GM19023 (cell line): ENCODE measurements at regions not wholly inside any gene's neighbourhood (a gene's known extent, or its start where the extent isn't known, plus 50 kb on each side); places are given as distances from the start of the nearest gene placed in this dataset.

Experiments used
- ATAC-seq: cut with Tn5 transposase; IDR thresholded peaks from one replicate; pipeline ENCODE4 v1.9.1; 2021; ENCODE audit warnings: mild to moderate bottlenecking, moderate library complexity; ENCODE audit not compliant: unreplicated experiment

GRCh38 chr6:149176971-149177667 lies 140.4 kb upstream of the TAB2 start:
- ATAC-seq: no peak

GRCh38 chr6:149179431-149179830 lies 138.1 kb upstream of the TAB2 start:
- ATAC-seq: no peak

- ATAC-seq: no peak
Observed at GRCh38 chr6:149181304-149181703, 136.2 kb upstream of the TAB2 start.

- no peak for ATAC-seq
Observed at GRCh38 chr6:149182262-149182661, 135.2 kb upstream of the TAB2 start.

- ATAC-seq: no peak
Observed at GRCh38 chr6:149184523-149184922, 133.0 kb upstream of the TAB2 start.

- ATAC-seq: no peak
Observed at GRCh38 chr6:149185799-149186357, 131.6 kb upstream of the TAB2 start.

GRCh38 chr6:149186873-149187272 lies 130.6 kb upstream of the TAB2 start:
- ATAC-seq: no peak

GRCh38 chr6:149190224-149190831 lies 127.2 kb upstream of the TAB2 start:
- ATAC-seq: no peak

- no peak for ATAC-seq
Observed at GRCh38 chr6:149194820-149195558, 122.5 kb upstream of the TAB2 start.

- ATAC-seq: no peak
Observed at GRCh38 chr6:149196091-149196490, 121.4 kb upstream of the TAB2 start.

GRCh38 chr6:149197482-149197881 lies 120.0 kb upstream of the TAB2 start:
- no peak for ATAC-seq

- no peak for ATAC-seq
Observed at GRCh38 chr6:149198265-149198664, 119.2 kb upstream of the TAB2 start.

- no peak for ATAC-seq
Observed at GRCh38 chr6:149200282-149200945, 117.1 kb upstream of the TAB2 start.

GRCh38 chr6:149201068-149201655 lies 116.3 kb upstream of the TAB2 start:
- no peak for ATAC-seq

GRCh38 chr6:149202100-149202499 lies 115.4 kb upstream of the TAB2 start:
- ATAC-seq: no peak

- no peak for ATAC-seq
Observed at GRCh38 chr6:149202952-149203351, 114.6 kb upstream of the TAB2 start.

- no peak for ATAC-seq
Observed at GRCh38 chr6:149203509-149203908, 114.0 kb upstream of the TAB2 start.

- no peak for ATAC-seq
Observed at GRCh38 chr6:149208134-149208601, 109.3 kb upstream of the TAB2 start.

- no peak for ATAC-seq
Observed at GRCh38 chr6:149209871-149210775, 107.4 kb upstream of the TAB2 start.
